HepG2 (cell line): ENCODE measurements at regions not wholly inside any gene's neighbourhood (a gene's known extent, or its start where the extent isn't known, plus 50 kb on each side); places are given as distances from the start of the nearest gene placed in this dataset.

Experiments
- ATAC-seq: fragments of 200-7000 bp; cut with Tn5 transposase; 3 replicates; pipeline ENCODE4 v1.9.1; 2020; ENCODE audit warnings: mild to moderate bottlenecking, moderate library complexity
- BruUV-seq: library from RNA; stranded (reverse); fragments of 400-500 nt; replicated peaks from 2 replicates; lab custom pipeline; 2021; lab: Mats Ljungman, UMichigan
- CTCF ChIA-PET: fragments of 300-600 bp; formaldehyde crosslinking; extraction: SDS; loops from one replicate; lab custom pipeline; 2021; ENCODE audit warnings: low total read pairs, inconsistent platforms, low intra/inter-chr PET ratio; lab: Yijun Ruan, JAX
- POLR2A ChIA-PET: fragments of 350-600 bp; sonication (Branson Sonifier 250); formaldehyde crosslinking; loops from one replicate; lab custom pipeline; 2020; ENCODE audit warnings: antibody characterized with exemption, inconsistent platforms; lab: Yijun Ruan, JAX
- DNase-seq: peaks from one replicate; pipeline ENCODE4 v3.0.0-alpha.2; 2015; ENCODE audit warnings: low spot score
- FAIRE-seq: peaks from 3 replicates; lab custom pipeline; 2011; peaks lifted over from hg19 to GRCh38; lab: Jason Lieb, UNC
- H2AFZ ChIP-seq: one replicate; pipeline ENCODE4 v1.6.1; 2011; ENCODE audit warnings: low read length, inconsistent platforms
- H3K27ac ChIP-seq: fragments of 300-600 bp; 3 replicates; pipeline ENCODE4 v1.8.0; 2011; ENCODE audit warnings: mixed run types, mild to moderate bottlenecking, mixed read lengths, low read length, inconsistent platforms; ENCODE audit not compliant: insufficient read depth; ENCODE audit errors: extremely low read length
- H3K27me3 ChIP-seq, 2 experiments: fragments of 200-600 bp in 1 of 2; 2 replicates in 1 of 2; 3 replicates in 1 of 2; pipeline versions ENCODE4 v1.6.0 to v1.8.0; 2011; ENCODE audit warnings: low read length in 2 of 2, mild to moderate bottlenecking in 2 of 2, moderate library complexity in 2 of 2, inconsistent platforms in 1 of 2; ENCODE audit not compliant: insufficient read depth in 2 of 2, control insufficient read depth in 1 of 2
- H3K36me3 ChIP-seq, 2 experiments: fragments of 200-600 bp in 1 of 2; replicated peaks in 1 of 2; 2 replicates in 1 of 2; 3 replicates in 1 of 2; pipeline versions ENCODE4 v1.5.1 to v1.8.0; 2011; ENCODE audit warnings: low read length in 2 of 2, inconsistent platforms in 1 of 2; ENCODE audit not compliant: insufficient read depth in 2 of 2, control insufficient read depth in 1 of 2
- H3K4me1 ChIP-seq: 2 replicates; pipeline ENCODE4 v1.5.1; 2012; ENCODE audit warnings: low read length, inconsistent platforms; ENCODE audit not compliant: insufficient read depth
- H3K4me2 ChIP-seq: 2 replicates; pipeline ENCODE4 v1.6.0; 2011; ENCODE audit warnings: low read depth, low read length, inconsistent platforms
- H3K4me3 ChIP-seq, 3 experiments: fragments of 200-600 bp in 1 of 3; sonication (generic), shearing (Covaris generic) in 1 of 3; replicated peaks in 1 of 3; 2 replicates each; pipeline ENCODE4 v1.5.1; 2011 to 2016; ENCODE audit warnings: low read length in 3 of 3, inconsistent platforms in 2 of 3, low read depth in 2 of 3, mild to moderate bottlenecking in 2 of 3, control low read depth in 1 of 3, mixed read lengths in 1 of 3; ENCODE audit not compliant: insufficient read depth in 1 of 3
- H3K79me2 ChIP-seq: one replicate; pipeline ENCODE4 v1.6.1; 2011; ENCODE audit warnings: low read length, inconsistent platforms; ENCODE audit not compliant: insufficient read depth
- H3K9ac ChIP-seq: 2 replicates; pipeline ENCODE4 v1.6.0; 2011; ENCODE audit warnings: mild to moderate bottlenecking, low read depth, low read length, inconsistent platforms; ENCODE audit not compliant: insufficient read depth
- H3K9me3 ChIP-seq: 2 replicates; pipeline ENCODE4 v1.5.1; 2012; ENCODE audit warnings: mild to moderate bottlenecking, low read length
- H4K20me1 ChIP-seq: 2 replicates; pipeline ENCODE4 v1.6.0; 2011; ENCODE audit warnings: inconsistent platforms, mild to moderate bottlenecking, low read length, moderate library complexity; ENCODE audit not compliant: insufficient read depth
- HCFC1 ChIP-seq: fragments of 150-350 bp; IDR thresholded peaks from 2 replicates; pipeline ENCODE4 v1.6.1; 2014; ENCODE audit warnings: low read depth, low read length
- KDM1A ChIP-seq: IDR thresholded peaks from 2 replicates; pipeline ENCODE4 v1.6.1; 2016; ENCODE audit warnings: missing compliant biosample characterization
- LRRFIP1 ChIP-seq: sonication (generic); formaldehyde crosslinking; conservative IDR thresholded peaks from 2 replicates; pipeline ENCODE4 v1.4.0; 2020; ENCODE audit warnings: missing genetic modification reagents
- MXD4 ChIP-seq: IDR thresholded peaks from 2 replicates; pipeline ENCODE4 v1.6.1; 2016; ENCODE audit warnings: mild to moderate bottlenecking, missing biosample characterization, missing genetic modification reagents
- POGK ChIP-seq: sonication (generic); formaldehyde crosslinking; conservative IDR thresholded peaks from 2 replicates; pipeline ENCODE4 v1.8.0; 2022; ENCODE audit warnings: mild to moderate bottlenecking, moderate library complexity, missing genetic modification reagents
- RBAK ChIP-seq: sonication (generic); formaldehyde crosslinking; IDR thresholded peaks from 2 replicates; pipeline ENCODE4 v1.5.1; 2020; ENCODE audit warnings: mild to moderate bottlenecking, missing genetic modification reagents
- SP1 ChIP-seq, 2 experiments: fragments of 450-650 bp in 1 of 2; sonication (generic) in 1 of 2; formaldehyde crosslinking in 1 of 2; IDR thresholded peaks; 2 replicates each; pipeline versions ENCODE4 v1.4.0 to v1.6.1; 2016 to 2020; ENCODE audit warnings: missing genetic modification reagents in 1 of 2
- XRCC5 ChIP-seq: fragments of 200-400 bp; formaldehyde crosslinking; optimal IDR thresholded peaks from 2 replicates; pipeline ENCODE3; 2017; ENCODE audit warnings: mild to moderate bottlenecking, low read length
- ZBTB43 ChIP-seq: sonication (generic); formaldehyde crosslinking; conservative IDR thresholded peaks from 2 replicates; pipeline ENCODE4 v1.4.0; 2020; ENCODE audit warnings: missing genetic modification reagents
- ZFY ChIP-seq: sonication (generic); formaldehyde crosslinking; IDR thresholded peaks from 2 replicates; pipeline ENCODE4 v1.4.0; 2020; ENCODE audit warnings: missing genetic modification reagents
- ZNF430 ChIP-seq: sonication (generic); formaldehyde crosslinking; IDR thresholded peaks from 2 replicates; pipeline ENCODE4 v1.9.0; 2021; ENCODE audit warnings: mild to moderate bottlenecking, missing genetic modification reagents
- WGBS: methylation state at CpG from one replicate; pipeline ENCODE4 v1.1.6; 2017; ENCODE audit warnings: low lambda C conversion rate; 5-methylcytosine and 5-hydroxymethylcytosine counted together
- in situ Hi-C: cut with HindIII; loops from 2 replicates; pipeline ENCODE4 v1.10.0; 2017; ENCODE audit warnings: low pct_unique_long_range_greater_than_20kb; ENCODE audit not compliant: extremely low pct_ligation_motif_present
- intact Hi-C: fragments of 100-400 bp; cut with micrococcal nuclease; formaldehyde crosslinking; loops from one replicate; pipeline ENCODE4 v1.10.0; 2022; ENCODE audit not compliant: unreplicated experiment

- 3% methylated on average over 3 of the region's 3 CpGs for WGBS
- no peak for TF ChIP-seq XRCC5
- TF ChIP-seq ZFY (CRISPR knock-in tag) = no peak
- TF ChIP-seq SP1 (IDR thresholded peaks at IDR 0.05) = no peak
- no peak for TF ChIP-seq SP1 (CRISPR knock-in tag; IDR thresholded peaks at IDR 0.05)
- no peak for TF ChIP-seq MXD4 (CRISPR knock-in tag)
- no peak for TF ChIP-seq ZBTB43
- TF ChIP-seq KDM1A (CRISPR knock-in tag) = no peak
- TF ChIP-seq HCFC1 = no peak
- TF ChIP-seq LRRFIP1 (CRISPR knock-in tag) = no peak
- no peak for TF ChIP-seq RBAK (CRISPR knock-in tag)
- no peak for TF ChIP-seq ZNF430
- no peak for TF ChIP-seq POGK (CRISPR knock-in tag)
- TF ChIP-seq, all 625 proteins: peak for 0
- H3K9me3 ChIP-seq = no peaks in the 10 kb centered on the region
- H2AFZ ChIP-seq = no peak overlapping the region
- no peak overlapping the region for H3K27ac ChIP-seq
- no TSS peak for BruUV-seq
- H3K79me2 ChIP-seq = no peaks in the 10 kb centered on the region
- H4K20me1 ChIP-seq = no peaks in the 10 kb centered on the region
- H3K9ac ChIP-seq = no peak overlapping the region
- in situ Hi-C loops = no loop called here
- no peaks in the 10 kb centered on the region for H3K36me3 ChIP-seq
- POLR2A ChIA-PET = no interaction called here
- no peaks in the 10 kb centered on the region for H3K27me3 ChIP-seq
- DNase-seq = no peak
- no peak overlapping the region for H3K4me2 ChIP-seq
- no peak overlapping the region for H3K4me3 ChIP-seq
- CTCF ChIA-PET = no interaction called here
- FAIRE-seq = no peak
- no peaks in the 10 kb centered on the region for H3K4me1 ChIP-seq
- ATAC-seq = no peak
- intact Hi-C loops = no loop called here
These were observed 165.4 kb upstream of the TMEM260 start for GRCh38 chr14:56414236-56414635.
